Progenitor cell of endocrine pancreas (in vitro differentiated cells): ENCODE measurements at regions not wholly inside any gene's neighbourhood (a gene's known extent, or its start where the extent isn't known, plus 50 kb on each side); places are given as distances from the start of the nearest gene placed in this dataset.

Experiments used
- DNase-seq: peaks from one replicate; pipeline ENCODE4 v3.0.0; 2021; ENCODE audit warnings: low spot score; ENCODE audit not compliant: unreplicated experiment
- H3K27ac Mint-ChIP-seq: 2 replicates; pipeline ENCODE4 v1.8.0; 2021; ENCODE audit warnings: mild to moderate bottlenecking, moderate library complexity, mixed read lengths
- H3K27me3 Mint-ChIP-seq: 2 replicates; pipeline ENCODE4 v1.8.0; 2021; ENCODE audit warnings: mixed read lengths
- H3K36me3 Mint-ChIP-seq: 2 replicates; pipeline ENCODE4 v1.8.0; 2022; ENCODE audit warnings: mixed read lengths; ENCODE audit not compliant: insufficient read depth
- H3K4me1 Mint-ChIP-seq: 2 replicates; pipeline ENCODE4 v1.8.0; 2021; ENCODE audit warnings: low read depth, mixed read lengths
- H3K4me3 Mint-ChIP-seq: 2 replicates; pipeline ENCODE4 v1.8.0; 2021; ENCODE audit warnings: low read depth, mild to moderate bottlenecking, moderate library complexity, mixed read lengths
- H3K9me3 Mint-ChIP-seq: 2 replicates; pipeline ENCODE4 v1.8.0; 2021; ENCODE audit warnings: low read depth, mixed read lengths
- CTCF ChIP-seq: fragments of 200-600 bp; sonication (generic); IDR thresholded peaks from one replicate; pipeline ENCODE4 v1.5.0; 2021; ENCODE audit warnings: antibody characterized with exemption, mild to moderate bottlenecking; ENCODE audit not compliant: unreplicated experiment

GRCh38 chr7:128188396-128189230 lies 52.5 kb upstream of the LEP start:
- no peak for TF ChIP-seq CTCF
- no peak for DNase-seq
- Mint-ChIP-seq H3K27ac (no peak overlapping the region), H3K4me3 (no peak overlapping the region), H3K9me3 (peaks cover 3% of the 10 kb centered on the region), H3K27me3 (peaks cover 64% of the 10 kb centered on the region), H3K36me3 (no peaks in the 10 kb centered on the region), H3K4me1 (no peaks in the 10 kb centered on the region)

GRCh38 chr7:128189231-128189930 lies 51.7 kb upstream of the LEP start:
- Mint-ChIP-seq H3K36me3 (peaks cover under 1% of the 10 kb centered on the region), H3K4me1 (no peaks in the 10 kb centered on the region), H3K4me3 (no peak overlapping the region), H3K9me3 (peaks cover 9% of the 10 kb centered on the region), H3K27me3 (peaks cover 62% of the 10 kb centered on the region), H3K27ac (no peak overlapping the region)
- TF ChIP-seq CTCF: no peak
- DNase-seq: no peak

GRCh38 chr7:128190051-128190647 lies 50.9 kb upstream of the LEP start:
- no peak overlapping the region for H3K27ac Mint-ChIP-seq
- peaks cover 17% of the 10 kb centered on the region for H3K9me3 Mint-ChIP-seq
- TF ChIP-seq CTCF: no peak
- no peak for DNase-seq
- no peak overlapping the region for H3K4me3 Mint-ChIP-seq
- peaks cover 63% of the 10 kb centered on the region for H3K27me3 Mint-ChIP-seq
- no peaks in the 10 kb centered on the region for H3K4me1 Mint-ChIP-seq
- peaks cover 3% of the 10 kb centered on the region for H3K36me3 Mint-ChIP-seq

- DNase-seq: no peak
- Mint-ChIP-seq H3K36me3 (peaks cover 3% of the 10 kb centered on the region), H3K27me3 (peaks cover 55% of the 10 kb centered on the region), H3K27ac (no peak overlapping the region), H3K4me1 (no peaks in the 10 kb centered on the region), H3K4me3 (no peak overlapping the region), H3K9me3 (peaks cover 18% of the 10 kb centered on the region)
- TF ChIP-seq CTCF: no peak
Measured at GRCh38 chr7:128191136-128191844, 49.8 kb upstream of the LEP start.
